ENCODE measurements at regions not wholly inside any gene's neighbourhood (a gene's known extent, or its start where the extent isn't known, plus 50 kb on each side); places are given as distances from the start of the nearest gene placed in this dataset.

DNA sequence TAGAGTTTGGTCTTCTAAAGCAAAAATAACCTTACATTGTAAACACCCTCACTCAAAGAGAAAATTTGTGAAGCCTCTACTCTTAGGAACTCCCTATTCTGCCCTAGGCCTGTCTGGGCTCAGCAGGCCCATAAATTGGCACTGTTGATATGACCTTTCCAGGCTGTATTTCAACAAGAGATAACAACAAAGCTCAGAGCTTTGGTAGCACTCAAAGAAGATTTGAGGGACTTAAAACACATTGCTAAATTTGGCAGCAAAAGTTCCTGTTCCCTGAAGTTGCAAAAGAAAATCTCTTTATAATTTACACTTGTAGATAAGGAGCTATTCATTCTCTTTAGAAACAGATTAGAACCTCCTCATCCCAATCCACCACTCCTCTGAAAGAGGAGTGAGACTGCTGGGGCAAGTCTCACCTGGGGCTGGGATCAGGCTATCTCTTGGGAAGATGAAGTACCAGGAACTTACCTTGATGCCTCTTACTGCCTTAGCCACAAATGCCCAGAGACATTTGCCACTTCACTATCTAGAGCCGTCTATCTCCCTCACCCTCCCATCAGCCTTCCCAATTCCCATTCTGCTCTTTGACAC lies 110.4 kb upstream of the AKIP1 start:
- H2BK5ac ChIP-seq (ENCODE audit: low read length) = peak overlapping the region; percentile 65

DNA sequence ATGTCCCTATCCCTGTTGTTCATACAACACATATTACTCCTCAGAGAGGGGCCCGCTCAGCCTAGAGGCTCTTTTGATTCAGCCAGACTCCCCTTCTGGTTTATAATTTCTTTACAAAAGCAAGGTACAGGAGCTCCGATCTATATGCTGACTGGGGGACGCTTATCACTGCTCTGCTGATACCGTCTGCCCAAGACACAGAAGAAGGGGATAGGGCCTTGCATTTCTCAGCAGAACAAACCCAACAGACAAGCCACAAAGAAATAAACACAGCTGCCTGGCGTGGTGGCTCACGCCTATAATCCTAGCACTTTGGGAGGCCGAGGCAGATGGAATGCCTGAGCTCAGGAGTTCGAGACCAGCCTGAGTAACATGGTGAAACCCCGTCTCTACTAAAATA lies 109.9 kb upstream of the AKIP1 start:
- DNase-seq = peak; percentile 86
- no CpG with 5 or more reads among the region's 9 CpGs for WGBS (ENCODE audit: extremely low coverage, insufficient coverage, low lambda C conversion rate)

More for the DNA sequence above, 110.4 kb upstream of the AKIP1 start:
- peak overlapping the region; percentile 81 for H3K18ac ChIP-seq (ENCODE audit: low read length)
- DNase-seq = peak; percentile 94
- H3K36me3 ChIP-seq (ENCODE audit: control insufficient read depth, insufficient read depth, low read length) = no peaks in the 10 kb centered on the region
- H3K79me2 ChIP-seq (ENCODE audit: control insufficient read depth, insufficient read depth, low read length) = no peaks in the 10 kb centered on the region
- H3K4ac ChIP-seq (ENCODE audit: low read depth, low read length) = peak overlapping the region; percentile 65
- no peak overlapping the region for H3K23ac ChIP-seq (ENCODE audit: low read length)
- H2BK15ac ChIP-seq (replicated peaks; ENCODE audit: low read depth) = no peak overlapping the region
- no peak overlapping the region for H2AK5ac ChIP-seq (ENCODE audit: low read length)
- peak overlapping the region; percentile 15 for H3K9ac ChIP-seq (ENCODE audit: low read length)
- peak overlapping the region; percentile 82 for H3K27ac ChIP-seq (ENCODE audit: low read depth, low read length)
- H3K4me1 ChIP-seq (ENCODE audit: control insufficient read depth, low read depth, low read length) = peaks cover 2% of the 10 kb centered on the region
- H4K5ac ChIP-seq (ENCODE audit: low read length) = no peak overlapping the region
- H3K4me3 ChIP-seq (ENCODE audit: low read length) = no peak overlapping the region
- WGBS (ENCODE audit: extremely low coverage, insufficient coverage, low lambda C conversion rate) = no CpG with 5 or more reads among the region's 1 CpG
- H3K27me3 ChIP-seq (ENCODE audit: insufficient read depth, low read length, poor library complexity) = no peaks in the 10 kb centered on the region
- H3K79me1 ChIP-seq (ENCODE audit: low read length) = peaks cover 8% of the 10 kb centered on the region
- H3K4me2 ChIP-seq (ENCODE audit: low read length) = no peak overlapping the region
- H2BK120ac ChIP-seq (ENCODE audit: low read depth, low read length) = no peak overlapping the region
- peak overlapping the region; percentile 74 for H3K56ac ChIP-seq (ENCODE audit: low read length)
- no peak overlapping the region for H4K8ac ChIP-seq (ENCODE audit: low read depth, low read length)

DNA sequence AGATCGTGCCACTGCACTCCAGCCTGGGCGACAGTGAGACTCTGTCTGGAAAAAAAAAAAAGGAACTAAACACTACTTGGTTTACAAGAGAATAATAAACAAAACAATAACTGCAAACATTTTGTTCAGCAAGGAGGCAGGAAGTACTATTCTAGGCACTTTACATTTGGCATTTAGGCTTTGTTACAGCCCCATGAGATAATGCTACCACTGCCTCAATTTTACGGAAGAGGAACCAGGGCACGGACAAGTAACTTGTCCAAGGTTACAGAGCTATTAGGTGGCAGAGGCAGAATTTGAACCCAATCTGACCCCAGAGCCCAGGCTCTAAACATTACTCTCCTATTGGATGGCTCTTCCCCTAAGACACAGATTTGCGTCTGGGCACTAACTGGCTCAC lies 108.7 kb upstream of the AKIP1 start:
- Histone ChIP-seq H3K56ac (ENCODE audit: low read length) (no peak overlapping the region), H3K23ac (ENCODE audit: low read length) (no peak overlapping the region), H3K18ac (ENCODE audit: low read length) (no peak overlapping the region), H3K4ac (ENCODE audit: low read depth, low read length) (no peak overlapping the region), H4K8ac (ENCODE audit: low read depth, low read length) (no peak overlapping the region), H3K4me2 (ENCODE audit: low read length) (no peak overlapping the region), H3K4me1 (ENCODE audit: control insufficient read depth, low read depth, low read length) (peaks cover 12% of the 10 kb centered on the region), H3K36me3 (ENCODE audit: control insufficient read depth, insufficient read depth, low read length) (no peaks in the 10 kb centered on the region), H3K79me1 (ENCODE audit: low read length) (peaks cover 10% of the 10 kb centered on the region), H2BK120ac (ENCODE audit: low read depth, low read length) (no peak overlapping the region), H3K27me3 (ENCODE audit: insufficient read depth, low read length, poor library complexity) (no peaks in the 10 kb centered on the region), H2BK5ac (ENCODE audit: low read length) (no peak overlapping the region), H3K4me3 (ENCODE audit: low read length) (no peak overlapping the region), H3K9ac (ENCODE audit: low read length) (no peak overlapping the region), H3K79me2 (ENCODE audit: control insufficient read depth, insufficient read depth, low read length) (no peaks in the 10 kb centered on the region), H2AK5ac (ENCODE audit: low read length) (no peak overlapping the region), H4K5ac (ENCODE audit: low read length) (no peak overlapping the region), H2BK15ac (replicated peaks; ENCODE audit: low read depth) (no peak overlapping the region), H3K27ac (ENCODE audit: low read depth, low read length) (no peak overlapping the region)
- no CpG with 5 or more reads among the region's 5 CpGs for WGBS (ENCODE audit: extremely low coverage, insufficient coverage, low lambda C conversion rate)
- DNase-seq = no peak

More for the DNA sequence above, 109.9 kb upstream of the AKIP1 start:
- H3K27ac ChIP-seq (ENCODE audit: low read depth, low read length) = peak overlapping the region; percentile 72
- H3K23ac ChIP-seq (ENCODE audit: low read length) = no peak overlapping the region
- no peaks in the 10 kb centered on the region for H3K79me2 ChIP-seq (ENCODE audit: control insufficient read depth, insufficient read depth, low read length)
- no peak overlapping the region for H2AK5ac ChIP-seq (ENCODE audit: low read length)
- no peaks in the 10 kb centered on the region for H3K27me3 ChIP-seq (ENCODE audit: insufficient read depth, low read length, poor library complexity)
- H3K36me3 ChIP-seq (ENCODE audit: control insufficient read depth, insufficient read depth, low read length) = no peaks in the 10 kb centered on the region
- no peak overlapping the region for H3K9ac ChIP-seq (ENCODE audit: low read length)
- no peak overlapping the region for H3K4me3 ChIP-seq (ENCODE audit: low read length)
- peak overlapping the region; percentile 81 for H3K18ac ChIP-seq (ENCODE audit: low read length)
- peaks cover 6% of the 10 kb centered on the region for H3K4me1 ChIP-seq (ENCODE audit: control insufficient read depth, low read depth, low read length)
- H4K8ac ChIP-seq (ENCODE audit: low read depth, low read length) = no peak overlapping the region
- peak overlapping the region; percentile 25 for H2BK5ac ChIP-seq (ENCODE audit: low read length)
- no peak overlapping the region for H2BK15ac ChIP-seq (replicated peaks; ENCODE audit: low read depth)
- H4K5ac ChIP-seq (ENCODE audit: low read length) = no peak overlapping the region
- H3K56ac ChIP-seq (ENCODE audit: low read length) = peak overlapping the region; percentile 38
- H2BK120ac ChIP-seq (ENCODE audit: low read depth, low read length) = no peak overlapping the region
- H3K4ac ChIP-seq (ENCODE audit: low read depth, low read length) = no peak overlapping the region
- H3K4me2 ChIP-seq (ENCODE audit: low read length) = no peak overlapping the region
- peaks cover 8% of the 10 kb centered on the region for H3K79me1 ChIP-seq (ENCODE audit: low read length)

DNA sequence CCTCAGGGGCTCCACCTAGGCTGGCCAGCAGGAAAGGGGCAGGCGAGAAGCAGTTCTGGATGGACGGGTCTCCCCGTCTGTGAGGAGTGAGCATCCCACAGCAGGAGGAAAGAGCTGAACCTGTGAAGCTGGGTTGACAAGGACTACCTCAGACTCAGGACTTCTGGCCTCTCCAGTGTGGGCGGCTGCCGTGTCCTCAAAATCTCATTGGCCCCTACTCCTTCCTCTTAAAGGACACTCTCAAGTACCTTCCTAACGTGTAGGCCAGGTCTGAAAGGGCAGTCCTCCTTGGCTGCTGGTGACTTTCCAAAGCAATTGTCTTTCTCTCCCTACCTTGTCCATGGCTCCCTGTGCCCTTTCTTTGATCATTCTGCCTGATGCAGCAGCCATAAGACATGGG lies 107.0 kb upstream of the AKIP1 start:
- Histone ChIP-seq H4K5ac (ENCODE audit: low read length) (no peak overlapping the region), H3K27ac (ENCODE audit: low read depth, low read length) (no peak overlapping the region), H2AK5ac (ENCODE audit: low read length) (no peak overlapping the region), H3K79me1 (ENCODE audit: low read length) (peaks cover 14% of the 10 kb centered on the region), H3K4me3 (ENCODE audit: low read length) (no peak overlapping the region), H2BK15ac (replicated peaks; ENCODE audit: low read depth) (no peak overlapping the region), H3K36me3 (ENCODE audit: control insufficient read depth, insufficient read depth, low read length) (no peaks in the 10 kb centered on the region), H3K4ac (ENCODE audit: low read depth, low read length) (no peak overlapping the region), H3K18ac (ENCODE audit: low read length) (no peak overlapping the region), H3K23ac (ENCODE audit: low read length) (no peak overlapping the region), H2BK120ac (ENCODE audit: low read depth, low read length) (no peak overlapping the region), H3K79me2 (ENCODE audit: control insufficient read depth, insufficient read depth, low read length) (no peaks in the 10 kb centered on the region), H3K4me1 (ENCODE audit: control insufficient read depth, low read depth, low read length) (peaks cover 13% of the 10 kb centered on the region), H3K56ac (ENCODE audit: low read length) (peak overlapping the region; percentile 17), H3K4me2 (ENCODE audit: low read length) (no peak overlapping the region), H2BK5ac (ENCODE audit: low read length) (no peak overlapping the region), H3K9ac (ENCODE audit: low read length) (no peak overlapping the region), H3K27me3 (ENCODE audit: insufficient read depth, low read length, poor library complexity) (no peaks in the 10 kb centered on the region), H4K8ac (ENCODE audit: low read depth, low read length) (no peak overlapping the region)
- no CpG with 5 or more reads among the region's 6 CpGs for WGBS (ENCODE audit: extremely low coverage, insufficient coverage, low lambda C conversion rate)
- DNase-seq = no peak

DNA sequence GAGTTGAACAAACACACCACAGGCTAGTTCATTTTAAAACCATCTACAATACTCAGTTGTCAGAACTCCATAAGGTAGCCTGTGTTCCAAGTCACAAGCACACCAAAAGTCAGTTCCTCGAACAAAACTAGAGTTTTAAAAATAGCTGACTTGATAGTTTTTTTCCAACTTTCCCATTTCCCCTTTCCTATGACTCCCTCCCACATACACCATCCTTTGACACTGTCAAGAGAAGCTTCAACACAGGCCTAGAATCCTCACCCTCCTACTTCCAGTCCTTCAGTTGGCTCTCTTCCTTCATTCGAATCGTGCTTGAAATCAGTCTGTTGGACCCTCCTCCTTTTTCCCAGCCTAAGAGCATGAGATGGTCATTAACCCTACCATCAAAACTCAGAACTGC lies 105.7 kb upstream of the AKIP1 start:
- Histone ChIP-seq H3K4ac (ENCODE audit: low read depth, low read length) (no peak overlapping the region), H2AK5ac (ENCODE audit: low read length) (no peak overlapping the region), H3K4me2 (ENCODE audit: low read length) (no peak overlapping the region), H3K4me1 (ENCODE audit: control insufficient read depth, low read depth, low read length) (peaks cover 15% of the 10 kb centered on the region), H2BK5ac (ENCODE audit: low read length) (no peak overlapping the region), H3K27me3 (ENCODE audit: insufficient read depth, low read length, poor library complexity) (no peaks in the 10 kb centered on the region), H2BK120ac (ENCODE audit: low read depth, low read length) (no peak overlapping the region), H3K9ac (ENCODE audit: low read length) (no peak overlapping the region), H3K79me2 (ENCODE audit: control insufficient read depth, insufficient read depth, low read length) (peaks cover 2% of the 10 kb centered on the region), H3K18ac (ENCODE audit: low read length) (no peak overlapping the region), H3K79me1 (ENCODE audit: low read length) (peaks cover 16% of the 10 kb centered on the region), H4K5ac (ENCODE audit: low read length) (no peak overlapping the region), H3K56ac (ENCODE audit: low read length) (no peak overlapping the region), H3K36me3 (ENCODE audit: control insufficient read depth, insufficient read depth, low read length) (no peaks in the 10 kb centered on the region), H3K27ac (ENCODE audit: low read depth, low read length) (no peak overlapping the region), H3K23ac (ENCODE audit: low read length) (no peak overlapping the region), H3K4me3 (ENCODE audit: low read length) (no peak overlapping the region), H4K8ac (ENCODE audit: low read depth, low read length) (no peak overlapping the region), H2BK15ac (replicated peaks; ENCODE audit: low read depth) (no peak overlapping the region)
- no CpG with 5 or more reads among the region's 3 CpGs for WGBS (ENCODE audit: extremely low coverage, insufficient coverage, low lambda C conversion rate)
- DNase-seq = no peak

DNA sequence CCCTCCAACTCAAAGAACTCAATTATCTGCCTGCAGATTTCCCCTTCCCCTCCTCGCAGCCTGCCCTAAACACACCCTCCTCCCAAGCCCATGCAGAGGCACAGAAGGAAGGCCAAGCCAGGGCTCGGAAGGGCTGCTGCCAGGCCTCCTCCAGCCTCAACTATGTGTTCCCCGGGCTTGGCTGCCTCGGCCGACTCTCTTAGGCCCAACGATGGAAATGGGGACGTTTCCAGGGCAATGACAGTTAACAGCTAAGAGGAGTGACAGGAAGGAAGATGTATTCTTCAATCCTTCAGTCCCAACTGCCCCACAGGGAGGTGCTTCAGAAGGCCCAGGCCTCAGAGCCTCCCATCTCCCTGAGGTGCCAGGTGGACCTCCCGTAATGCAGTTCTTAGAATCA lies 104.0 kb upstream of the AKIP1 start:
- H2BK15ac ChIP-seq (replicated peaks; ENCODE audit: low read depth) = no peak overlapping the region
- no peaks in the 10 kb centered on the region for H3K27me3 ChIP-seq (ENCODE audit: insufficient read depth, low read length, poor library complexity)
- WGBS (ENCODE audit: extremely low coverage, insufficient coverage, low lambda C conversion rate) = no CpG with 5 or more reads among the region's 8 CpGs
- H3K9ac ChIP-seq (ENCODE audit: low read length) = peak overlapping the region; percentile 20
- H3K79me2 ChIP-seq (ENCODE audit: control insufficient read depth, insufficient read depth, low read length) = peaks cover 2% of the 10 kb centered on the region
- H3K27ac ChIP-seq (ENCODE audit: low read depth, low read length) = no peak overlapping the region
- no peak overlapping the region for H3K4me2 ChIP-seq (ENCODE audit: low read length)
- peaks cover 16% of the 10 kb centered on the region for H3K79me1 ChIP-seq (ENCODE audit: low read length)
- no peak for DNase-seq
- H3K36me3 ChIP-seq (ENCODE audit: control insufficient read depth, insufficient read depth, low read length) = no peaks in the 10 kb centered on the region
- no peak overlapping the region for H3K18ac ChIP-seq (ENCODE audit: low read length)
- no peak overlapping the region for H2BK120ac ChIP-seq (ENCODE audit: low read depth, low read length)
- H3K4me1 ChIP-seq (ENCODE audit: control insufficient read depth, low read depth, low read length) = peaks cover 20% of the 10 kb centered on the region
- no peak overlapping the region for H4K5ac ChIP-seq (ENCODE audit: low read length)
- H4K8ac ChIP-seq (ENCODE audit: low read depth, low read length) = no peak overlapping the region
- peak overlapping the region; percentile 14 for H2BK5ac ChIP-seq (ENCODE audit: low read length)
- H3K4me3 ChIP-seq (ENCODE audit: low read length) = no peak overlapping the region
- H2AK5ac ChIP-seq (ENCODE audit: low read length) = peak overlapping the region; percentile 37
- no peak overlapping the region for H3K23ac ChIP-seq (ENCODE audit: low read length)
- H3K4ac ChIP-seq (ENCODE audit: low read depth, low read length) = no peak overlapping the region
- H3K56ac ChIP-seq (ENCODE audit: low read length) = peak overlapping the region; percentile 65
